ENCODE measurements at regions not wholly inside any gene's neighbourhood (a gene's known extent, or its start where the extent isn't known, plus 50 kb on each side); places are given as distances from the start of the nearest gene placed in this dataset.

DNA sequence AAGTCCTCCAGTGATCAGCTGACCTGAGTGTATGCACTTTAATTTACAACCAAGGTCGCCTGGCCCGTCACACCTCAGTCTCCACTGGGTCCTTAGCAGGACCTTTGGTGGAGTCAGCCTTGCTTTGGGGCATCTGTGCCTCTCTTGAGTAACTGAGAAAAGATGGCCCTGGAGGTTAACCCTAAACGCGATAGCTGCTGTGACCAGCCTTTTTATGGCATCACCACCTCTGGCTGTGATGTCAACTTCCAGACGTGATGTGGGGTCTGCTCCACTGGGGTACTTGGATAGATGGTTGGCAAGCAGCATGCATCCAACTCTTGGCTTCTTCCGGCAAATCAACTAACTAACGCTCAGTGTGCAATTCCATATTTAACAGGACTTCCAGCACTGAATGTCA lies 122.8 kb upstream of the RTL1 start:
- ChIA-PET CTCF (ENCODE audit: unreplicated experiment) (no interaction called here), POLR2A (interaction anchor here (0.6 kb wide), 1 partner anchor 1280 kb away, joined by 3 read pairs; no protein-coding TSS in a partner anchor)
- Histone ChIP-seq H3K9me2 (ENCODE audit: insufficient read depth, low read length) (no peaks in the 10 kb centered on the region), H3K4me1 (ENCODE audit: insufficient read depth, low read length, poor library complexity, severe bottlenecking) (no peaks in the 10 kb centered on the region), H3K4me2 (ENCODE audit: low read length) (no peak overlapping the region), H3K4me3 (ENCODE audit: low read depth, low read length, poor library complexity, severe bottlenecking) (no peak overlapping the region), H3K79me2 (ENCODE audit: insufficient read depth, low read depth, low read length) (no peaks in the 10 kb centered on the region), H3K36me3 (ENCODE audit: insufficient read depth, low read length) (no peaks in the 10 kb centered on the region), H2AFZ (ENCODE audit: low read length) (no peak overlapping the region), H4K20me1 (ENCODE audit: insufficient read depth, low read length) (no peaks in the 10 kb centered on the region), H3K9me3 (ENCODE audit: low read length) (no peaks in the 10 kb centered on the region), H3K27ac (ENCODE audit: low read depth, low read length, poor library complexity, severe bottlenecking) (no peak overlapping the region)
- DNase-seq (ENCODE audit: low spot score) = no peak
- no TSS peak for BruUV-seq (replicated peaks)
- intact Hi-C loops (cut with micrococcal nuclease; ENCODE audit: unreplicated experiment) = no loop called here
- TF ChIP-seq EZH2phosphoT487 (IDR thresholded peaks at IDR 0.05; ENCODE audit: borderline replicate concordance, low read depth, low read length) = no peak
- TF ChIP-seq, protein P1, sequence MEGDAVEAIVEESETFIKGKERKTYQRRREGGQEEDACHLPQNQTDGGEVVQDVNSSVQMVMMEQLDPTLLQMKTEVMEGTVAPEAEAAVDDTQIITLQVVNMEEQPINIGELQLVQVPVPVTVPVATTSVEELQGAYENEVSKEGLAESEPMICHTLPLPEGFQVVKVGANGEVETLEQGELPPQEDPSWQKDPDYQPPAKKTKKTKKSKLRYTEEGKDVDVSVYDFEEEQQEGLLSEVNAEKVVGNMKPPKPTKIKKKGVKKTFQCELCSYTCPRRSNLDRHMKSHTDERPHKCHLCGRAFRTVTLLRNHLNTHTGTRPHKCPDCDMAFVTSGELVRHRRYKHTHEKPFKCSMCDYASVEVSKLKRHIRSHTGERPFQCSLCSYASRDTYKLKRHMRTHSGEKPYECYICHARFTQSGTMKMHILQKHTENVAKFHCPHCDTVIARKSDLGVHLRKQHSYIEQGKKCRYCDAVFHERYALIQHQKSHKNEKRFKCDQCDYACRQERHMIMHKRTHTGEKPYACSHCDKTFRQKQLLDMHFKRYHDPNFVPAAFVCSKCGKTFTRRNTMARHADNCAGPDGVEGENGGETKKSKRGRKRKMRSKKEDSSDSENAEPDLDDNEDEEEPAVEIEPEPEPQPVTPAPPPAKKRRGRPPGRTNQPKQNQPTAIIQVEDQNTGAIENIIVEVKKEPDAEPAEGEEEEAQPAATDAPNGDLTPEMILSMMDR (conservative IDR thresholded peaks at IDR 0.05; ENCODE audit: low read length) = no peak

DNA sequence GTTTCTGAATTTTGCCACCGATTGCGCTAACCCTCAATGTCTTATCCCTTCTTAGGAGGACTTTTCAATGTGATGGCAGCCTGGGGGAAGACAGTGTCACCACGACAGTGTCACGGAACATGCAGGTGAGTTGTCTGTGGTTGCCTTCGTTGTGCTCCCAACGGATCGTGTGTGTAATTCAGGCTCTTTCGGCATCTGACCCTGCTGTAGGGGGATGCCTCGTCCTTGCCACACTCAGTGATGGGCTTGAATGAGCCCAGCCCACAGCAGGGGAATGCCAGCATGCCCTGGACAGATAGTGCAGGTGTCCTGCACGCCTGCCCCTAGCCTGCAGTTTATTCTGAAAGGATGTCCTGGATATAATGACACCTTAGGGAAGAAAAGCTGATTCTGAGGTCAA lies 123.8 kb upstream of the RTL1 start:
- Histone ChIP-seq H3K4me2 (ENCODE audit: low read length) (no peak overlapping the region), H3K4me1 (ENCODE audit: insufficient read depth, low read length, poor library complexity, severe bottlenecking) (no peaks in the 10 kb centered on the region), H3K9me2 (ENCODE audit: insufficient read depth, low read length) (no peaks in the 10 kb centered on the region), H2AFZ (ENCODE audit: low read length) (no peak overlapping the region), H3K9me3 (ENCODE audit: low read length) (no peaks in the 10 kb centered on the region), H4K20me1 (ENCODE audit: insufficient read depth, low read length) (no peaks in the 10 kb centered on the region), H3K27ac (ENCODE audit: low read depth, low read length, poor library complexity, severe bottlenecking) (no peak overlapping the region), H3K79me2 (ENCODE audit: insufficient read depth, low read depth, low read length) (no peaks in the 10 kb centered on the region), H3K36me3 (ENCODE audit: insufficient read depth, low read length) (no peaks in the 10 kb centered on the region), H3K4me3 (ENCODE audit: low read depth, low read length, poor library complexity, severe bottlenecking) (no peak overlapping the region)
- BruUV-seq (replicated peaks) = no TSS peak
- TF ChIP-seq EZH2phosphoT487 (IDR thresholded peaks at IDR 0.05; ENCODE audit: borderline replicate concordance, low read depth, low read length) = no peak
- TF ChIP-seq, protein P1 (conservative IDR thresholded peaks at IDR 0.05; ENCODE audit: low read length) = no peak
- intact Hi-C loops (cut with micrococcal nuclease; ENCODE audit: unreplicated experiment) = no loop called here
- CTCF ChIA-PET (ENCODE audit: unreplicated experiment) = no interaction called here
- POLR2A ChIA-PET = no interaction called here
- DNase-seq (ENCODE audit: low spot score) = no peak

GRCh38 chr14:101027966-101028365 lies 124.4 kb upstream of the RTL1 start:
- Histone ChIP-seq H3K36me3 (ENCODE audit: insufficient read depth, low read length) (no peaks in the 10 kb centered on the region), H3K79me2 (ENCODE audit: insufficient read depth, low read depth, low read length) (no peaks in the 10 kb centered on the region), H3K4me2 (ENCODE audit: low read length) (no peak overlapping the region), H3K9me2 (ENCODE audit: insufficient read depth, low read length) (no peaks in the 10 kb centered on the region), H3K27ac (ENCODE audit: low read depth, low read length, poor library complexity, severe bottlenecking) (no peak overlapping the region), H2AFZ (ENCODE audit: low read length) (no peak overlapping the region), H3K9me3 (ENCODE audit: low read length) (no peaks in the 10 kb centered on the region), H4K20me1 (ENCODE audit: insufficient read depth, low read length) (no peaks in the 10 kb centered on the region), H3K4me1 (ENCODE audit: insufficient read depth, low read length, poor library complexity, severe bottlenecking) (no peaks in the 10 kb centered on the region), H3K4me3 (ENCODE audit: low read depth, low read length, poor library complexity, severe bottlenecking) (no peak overlapping the region)
- no peak for TF ChIP-seq EZH2phosphoT487 (IDR thresholded peaks at IDR 0.05; ENCODE audit: borderline replicate concordance, low read depth, low read length)
- TF ChIP-seq, protein P1 (conservative IDR thresholded peaks at IDR 0.05; ENCODE audit: low read length) = no peak
- DNase-seq (ENCODE audit: low spot score) = no peak
- intact Hi-C loops (cut with micrococcal nuclease; ENCODE audit: unreplicated experiment) = no loop called here
- POLR2A ChIA-PET = no interaction called here
- BruUV-seq (replicated peaks) = no TSS peak
- CTCF ChIA-PET (ENCODE audit: unreplicated experiment) = no interaction called here

All from OCI-LY7 (cell line).